Fibroblast of the aortic adventitia (primary cell): ENCODE measurements at regions not wholly inside any gene's neighbourhood (a gene's known extent, or its start where the extent isn't known, plus 50 kb on each side); places are given as distances from the start of the nearest gene placed in this dataset.

Experiments
- DNase-seq: peaks from one replicate; pipeline ENCODE4 v3.0.0-alpha.2; 2010; ENCODE audit warnings: low read depth
- H3K4me3 ChIP-seq: 2 replicates; pipeline ENCODE4 v1.5.1; 2011; ENCODE audit warnings: low read depth, mild to moderate bottlenecking, control low read depth, low read length, moderate library complexity
- TF ChIP-seq, protein P1 (sequence below): IDR thresholded peaks from 2 replicates; pipeline ENCODE4 v1.5.1; 2011; ENCODE audit warnings: mild to moderate bottlenecking, low read length, control low read depth, inconsistent platforms; ENCODE audit not compliant: insufficient read depth

DNA sequence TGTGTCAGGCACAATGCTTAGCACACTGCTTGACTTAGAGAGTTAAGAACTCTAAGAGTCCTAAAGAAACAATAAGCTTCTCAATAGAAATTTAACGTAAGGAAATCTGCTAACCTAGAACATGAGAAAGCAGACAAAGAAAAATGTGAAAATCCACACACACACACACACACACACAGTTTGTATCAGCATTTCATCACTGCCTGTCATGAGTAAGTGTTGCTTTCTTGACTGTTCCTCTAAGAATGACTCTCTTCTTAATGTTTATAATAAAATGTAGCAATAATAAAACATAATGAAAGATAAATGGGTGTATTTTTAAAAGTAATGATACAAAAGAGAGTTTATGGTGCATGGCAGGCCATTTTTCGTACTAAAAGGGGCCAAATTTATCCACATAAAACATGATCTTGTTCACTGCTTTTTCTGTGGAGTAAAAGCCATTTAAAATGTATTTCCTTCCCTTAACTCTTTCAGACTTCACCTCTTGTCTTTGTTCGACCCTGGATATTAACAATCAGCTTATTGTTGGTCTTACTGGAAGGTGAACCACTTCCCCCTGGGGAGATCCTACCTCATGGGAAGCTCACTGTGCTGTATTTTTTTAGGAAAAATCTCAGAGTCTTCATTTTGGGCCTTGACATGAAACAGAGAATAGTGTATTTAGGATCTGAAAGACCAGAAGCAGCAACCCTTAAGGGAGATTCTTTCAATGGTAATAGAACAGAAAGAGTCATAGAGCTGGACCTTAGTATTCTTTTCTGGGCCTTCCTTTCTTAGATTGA, 107.3 kb upstream of the ANKRD55 start:
- no peak for DNase-seq

DNA sequence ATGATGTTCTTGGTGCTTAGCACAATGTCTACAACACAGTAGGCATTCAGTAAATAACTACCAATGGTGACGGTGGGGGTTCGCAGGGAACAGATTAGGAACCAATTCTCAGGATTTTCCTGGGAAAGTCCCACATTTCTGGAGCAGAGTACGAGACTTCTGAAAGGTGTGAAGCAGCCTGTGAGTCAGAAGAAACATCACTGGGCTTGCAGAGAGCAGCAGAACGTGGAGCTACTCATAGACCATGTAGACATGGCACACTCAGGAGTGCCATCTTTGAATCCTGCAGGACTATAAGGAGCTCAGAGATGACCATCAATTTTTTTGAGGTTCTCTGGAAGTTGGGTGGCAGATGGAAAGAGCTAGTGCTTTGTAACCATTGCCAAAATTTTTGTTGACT, 106.6 kb upstream of the ANKRD55 start:
- no peak for DNase-seq
- H3K4me3 ChIP-seq = no peak overlapping the region
- TF ChIP-seq, protein P1, sequence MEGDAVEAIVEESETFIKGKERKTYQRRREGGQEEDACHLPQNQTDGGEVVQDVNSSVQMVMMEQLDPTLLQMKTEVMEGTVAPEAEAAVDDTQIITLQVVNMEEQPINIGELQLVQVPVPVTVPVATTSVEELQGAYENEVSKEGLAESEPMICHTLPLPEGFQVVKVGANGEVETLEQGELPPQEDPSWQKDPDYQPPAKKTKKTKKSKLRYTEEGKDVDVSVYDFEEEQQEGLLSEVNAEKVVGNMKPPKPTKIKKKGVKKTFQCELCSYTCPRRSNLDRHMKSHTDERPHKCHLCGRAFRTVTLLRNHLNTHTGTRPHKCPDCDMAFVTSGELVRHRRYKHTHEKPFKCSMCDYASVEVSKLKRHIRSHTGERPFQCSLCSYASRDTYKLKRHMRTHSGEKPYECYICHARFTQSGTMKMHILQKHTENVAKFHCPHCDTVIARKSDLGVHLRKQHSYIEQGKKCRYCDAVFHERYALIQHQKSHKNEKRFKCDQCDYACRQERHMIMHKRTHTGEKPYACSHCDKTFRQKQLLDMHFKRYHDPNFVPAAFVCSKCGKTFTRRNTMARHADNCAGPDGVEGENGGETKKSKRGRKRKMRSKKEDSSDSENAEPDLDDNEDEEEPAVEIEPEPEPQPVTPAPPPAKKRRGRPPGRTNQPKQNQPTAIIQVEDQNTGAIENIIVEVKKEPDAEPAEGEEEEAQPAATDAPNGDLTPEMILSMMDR = no peak

More for the DNA sequence above, 107.3 kb upstream of the ANKRD55 start:
- TF ChIP-seq, protein P1 = no peak
- H3K4me3 ChIP-seq = no peak overlapping the region

DNA sequence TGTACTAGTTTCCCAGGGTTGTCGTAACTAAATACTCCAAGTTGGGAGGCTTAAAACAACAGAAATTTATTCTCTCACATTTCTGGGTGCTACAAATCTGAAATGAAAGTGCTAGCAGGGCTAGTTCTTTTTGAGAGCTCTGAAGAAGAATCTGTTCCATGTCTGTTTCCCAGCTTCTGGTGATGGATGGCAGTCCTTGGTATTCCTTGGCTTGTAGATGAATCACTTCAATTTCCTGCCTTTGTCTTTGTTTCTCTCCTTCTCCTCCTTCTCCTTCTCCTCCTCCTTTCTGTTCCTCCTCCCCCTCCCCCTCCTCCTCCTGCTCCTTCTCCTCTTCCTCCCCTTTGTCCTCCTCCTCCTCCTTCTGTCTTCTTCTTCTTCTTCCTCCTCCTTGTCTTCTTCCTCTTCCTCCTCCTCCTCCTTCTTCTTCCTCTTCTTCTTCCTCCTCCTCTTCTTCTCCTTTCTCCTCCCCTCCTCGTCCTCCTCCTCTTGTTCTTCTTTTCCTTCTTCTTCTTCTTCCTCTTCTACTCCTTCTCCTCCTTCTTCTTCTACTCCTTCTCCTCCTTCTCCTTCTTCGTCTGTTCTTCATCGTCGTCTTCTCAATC, 104.7 kb upstream of the ANKRD55 start:
- TF ChIP-seq, protein P1 = no peak
- H3K4me3 ChIP-seq = no peak overlapping the region

DNA sequence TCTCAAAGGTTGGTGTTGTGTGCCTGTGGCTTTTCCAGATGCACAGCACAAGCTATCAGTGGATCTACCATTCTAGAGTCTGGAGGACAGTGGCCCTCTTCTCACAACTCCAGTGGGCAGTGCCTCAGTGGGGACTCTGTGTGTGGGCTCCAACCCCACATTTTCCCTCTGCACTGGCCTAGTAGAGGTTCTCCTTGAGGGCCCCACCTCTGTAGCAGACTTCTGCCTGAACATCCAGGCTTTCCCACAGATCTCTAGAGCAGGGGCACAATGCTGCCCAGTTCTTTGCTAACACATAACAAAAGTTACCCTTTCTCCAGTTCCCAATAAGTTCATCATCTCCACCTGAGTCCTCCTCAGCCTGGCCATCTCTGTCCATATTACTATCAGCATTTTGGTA, 102.1 kb upstream of the ANKRD55 start:
- DNase-seq = no peak
- no peak overlapping the region for H3K4me3 ChIP-seq
- TF ChIP-seq, protein P1 = no peak

More for the DNA sequence above, 104.7 kb upstream of the ANKRD55 start:
- no peak for DNase-seq

DNA sequence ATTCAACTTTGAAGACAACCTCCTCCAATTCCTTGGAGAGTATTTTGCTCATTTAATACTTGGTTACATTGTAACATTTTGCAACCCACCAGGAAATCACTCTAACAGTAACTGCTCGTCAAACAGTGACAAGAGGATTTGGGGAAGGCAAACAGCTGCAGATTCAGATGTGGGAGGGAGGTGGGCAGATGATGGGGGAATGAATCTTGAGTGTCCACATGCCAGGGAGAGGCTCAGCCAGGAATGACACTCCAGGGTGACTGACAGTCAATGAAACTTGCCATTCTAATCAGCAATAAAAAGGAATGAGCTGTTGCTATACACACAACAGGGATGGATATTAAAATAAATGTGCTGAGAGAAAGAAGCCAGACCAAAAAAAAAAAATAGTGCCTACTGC, 97.7 kb upstream of the ANKRD55 start:
- no peak for DNase-seq
- no peak overlapping the region for H3K4me3 ChIP-seq
- TF ChIP-seq, protein P1 = no peak

DNA sequence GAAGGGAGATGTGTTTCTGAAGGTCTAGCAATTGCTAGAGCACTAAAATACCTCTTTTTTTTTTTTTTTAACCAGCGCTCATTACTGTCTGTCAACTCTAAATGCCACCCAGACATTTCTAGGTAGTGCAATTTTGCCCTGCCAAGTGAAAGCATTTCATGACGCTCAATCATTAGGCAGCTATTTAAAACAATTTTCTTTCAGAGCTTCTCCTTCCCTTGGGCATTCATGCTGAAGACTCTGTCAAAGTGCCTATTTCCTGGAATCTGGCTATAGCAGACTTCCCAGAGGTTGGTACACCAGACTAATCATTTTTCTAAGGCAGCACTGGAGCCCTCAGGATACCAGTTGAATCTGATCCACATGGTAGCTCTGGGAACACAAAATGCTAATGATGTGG, 97.0 kb upstream of the ANKRD55 start:
- no peak overlapping the region for H3K4me3 ChIP-seq
- TF ChIP-seq, protein P1 = no peak
- DNase-seq = no peak
